WTC11 (cell line): ENCODE measurements at regions not wholly inside any gene's neighbourhood (a gene's known extent, or its start where the extent isn't known, plus 50 kb on each side); places are given as distances from the start of the nearest gene placed in this dataset.

Experiments
- ATAC-seq: fragments of 200-7000 bp; cut with Tn5 transposase; 2 replicates; pipeline ENCODE4 v1.10.0; 2021; ENCODE audit warnings: mild to moderate bottlenecking, moderate library complexity
- CTCF ChIA-PET: fragments of 300-600 bp; sonication (Branson Sonifier 250); formaldehyde crosslinking; loops from one replicate; lab custom pipeline; 2021; ENCODE audit warnings: antibody characterized with exemption; lab: Charles Lee
- POLR2A ChIA-PET: fragments of 350-600 bp; sonication (Branson Sonifier 250); formaldehyde crosslinking; loops from one replicate; lab custom pipeline; 2021; ENCODE audit warnings: antibody characterized with exemption; lab: Charles Lee
- DNase-seq: peaks from one replicate; pipeline ENCODE4 v3.0.0; 2021; ENCODE audit warnings: low spot score
- H3K27ac Mint-ChIP-seq: 2 replicates; pipeline ENCODE4 v1.8.0; 2021; ENCODE audit warnings: mixed read lengths
- H3K27me3 Mint-ChIP-seq: 2 replicates; pipeline ENCODE4 v1.8.0; 2021; ENCODE audit warnings: low read depth, mild to moderate bottlenecking, moderate library complexity, mixed read lengths
- H3K36me3 Mint-ChIP-seq: 2 replicates; pipeline ENCODE4 v1.8.0; 2021; ENCODE audit warnings: mixed read lengths
- H3K4me1 Mint-ChIP-seq: 2 replicates; pipeline ENCODE4 v1.8.0; 2022; ENCODE audit warnings: mixed read lengths
- H3K4me3 Mint-ChIP-seq: 2 replicates; pipeline ENCODE4 v1.8.0; 2021; ENCODE audit warnings: mild to moderate bottlenecking, moderate library complexity, mixed read lengths
- H3K9me3 Mint-ChIP-seq: 2 replicates; pipeline ENCODE4 v1.8.0; 2021; ENCODE audit warnings: mixed read lengths
- CREB1 ChIP-seq: sonication (generic); formaldehyde crosslinking; IDR thresholded peaks from 2 replicates; pipeline ENCODE4 v1.8.0; 2023; ENCODE audit warnings: mild to moderate bottlenecking, missing genetic modification reagents
- FOXJ3 ChIP-seq: sonication (generic); formaldehyde crosslinking; IDR thresholded peaks from 2 replicates; pipeline ENCODE4 v1.9.0; 2021; ENCODE audit warnings: missing genetic modification reagents, mild to moderate bottlenecking, borderline replicate concordance
- HMGA2 ChIP-seq: fragments of 250-450 bp; sonication (Bioruptor Pico); IDR thresholded peaks from 2 replicates; pipeline ENCODE4 v1.4.0; 2021; ENCODE audit warnings: mild to moderate bottlenecking, moderate library complexity
- KAT7 ChIP-seq: sonication (generic); formaldehyde crosslinking; IDR thresholded peaks from 2 replicates; pipeline ENCODE4 v1.8.1; 2023; ENCODE audit warnings: missing genetic modification reagents, mild to moderate bottlenecking, borderline replicate concordance
- TEAD4 ChIP-seq: sonication (generic); formaldehyde crosslinking; IDR thresholded peaks from 2 replicates; pipeline ENCODE4 v1.8.0; 2022; ENCODE audit warnings: mild to moderate bottlenecking, missing genetic modification reagents
- ZBTB21 ChIP-seq: sonication (generic); formaldehyde crosslinking; IDR thresholded peaks from 2 replicates; pipeline ENCODE4 v1.8.1; 2023; ENCODE audit warnings: mild to moderate bottlenecking, missing genetic modification reagents, borderline replicate concordance
- ZNF219 ChIP-seq: sonication (generic); formaldehyde crosslinking; IDR thresholded peaks from 2 replicates; pipeline ENCODE4 v1.8.0; 2023; ENCODE audit warnings: missing genetic modification reagents, mild to moderate bottlenecking, borderline replicate concordance
- ZNF232 ChIP-seq: sonication (generic); formaldehyde crosslinking; IDR thresholded peaks from 2 replicates; pipeline ENCODE4 v1.8.0; 2022; ENCODE audit warnings: mild to moderate bottlenecking, missing genetic modification reagents
- ZNF396 ChIP-seq: fragments of 250-450 bp; sonication (Bioruptor Pico); IDR thresholded peaks from 2 replicates; pipeline ENCODE4 v1.8.0; 2021; ENCODE audit warnings: mild to moderate bottlenecking, moderate library complexity, borderline replicate concordance
- ZNF423 ChIP-seq: fragments of 250-450 bp; sonication (Bioruptor Pico); IDR thresholded peaks from 2 replicates; pipeline ENCODE4 v2.1.2; 2022; ENCODE audit warnings: mild to moderate bottlenecking, moderate library complexity
- TF ChIP-seq, protein P1 (sequence below): sonication (generic); formaldehyde crosslinking; IDR thresholded peaks from 2 replicates; pipeline ENCODE4 v1.8.0; 2023; ENCODE audit warnings: missing genetic modification reagents, mild to moderate bottlenecking, borderline replicate concordance
- TF ChIP-seq, protein P2 (sequence below): fragments of 250-450 bp; sonication (Bioruptor Pico); conservative IDR thresholded peaks from 2 replicates; pipeline ENCODE4 v1.9.0; 2021; ENCODE audit warnings: mild to moderate bottlenecking
- TF ChIP-seq, protein P3 (sequence below): sonication (generic); formaldehyde crosslinking; IDR thresholded peaks from 2 replicates; pipeline ENCODE4 v1.8.1; 2023; ENCODE audit warnings: mild to moderate bottlenecking, moderate library complexity, missing genetic modification reagents
- TF ChIP-seq, protein P4 (sequence below): fragments of 250-450 bp; sonication (Bioruptor Pico); IDR thresholded peaks from 2 replicates; pipeline ENCODE4 v1.8.0; 2021; ENCODE audit warnings: mild to moderate bottlenecking
- TF ChIP-seq, protein P5 (sequence below): sonication (generic); formaldehyde crosslinking; IDR thresholded peaks from 2 replicates; pipeline ENCODE4 v1.8.1; 2022; ENCODE audit warnings: mild to moderate bottlenecking, moderate library complexity, missing genetic modification reagents
- TF ChIP-seq, protein P6 (sequence below): fragments of 250-450 bp; sonication (Bioruptor Pico); IDR thresholded peaks from 2 replicates; pipeline ENCODE4 v1.9.0; 2021; ENCODE audit warnings: mild to moderate bottlenecking, borderline replicate concordance
- TF ChIP-seq, protein P7 (sequence below): fragments of 250-450 bp; sonication (Bioruptor Pico); IDR thresholded peaks from 2 replicates; pipeline ENCODE4 v1.9.0; 2021; ENCODE audit warnings: mild to moderate bottlenecking

DNA sequence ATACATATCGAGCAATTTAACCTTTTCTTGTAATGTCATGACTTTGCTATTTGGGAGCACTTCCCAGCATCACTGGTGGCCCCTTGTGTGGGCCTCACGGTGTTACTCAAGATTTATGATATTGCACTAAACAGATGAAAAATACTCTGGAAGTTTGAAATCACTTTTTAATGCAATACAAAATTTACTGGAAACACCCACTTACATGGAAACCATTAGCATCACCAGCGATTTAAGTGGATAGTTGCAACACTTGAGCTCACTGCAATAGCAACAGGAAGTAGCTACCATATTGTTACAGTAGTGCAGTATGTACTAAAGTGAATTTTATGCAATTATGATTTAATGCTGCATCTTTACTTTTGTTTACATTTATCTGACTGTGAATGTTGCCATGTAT, 184.4 kb downstream of the MDFIC start (continued):
- TF ChIP-seq, protein P1, sequence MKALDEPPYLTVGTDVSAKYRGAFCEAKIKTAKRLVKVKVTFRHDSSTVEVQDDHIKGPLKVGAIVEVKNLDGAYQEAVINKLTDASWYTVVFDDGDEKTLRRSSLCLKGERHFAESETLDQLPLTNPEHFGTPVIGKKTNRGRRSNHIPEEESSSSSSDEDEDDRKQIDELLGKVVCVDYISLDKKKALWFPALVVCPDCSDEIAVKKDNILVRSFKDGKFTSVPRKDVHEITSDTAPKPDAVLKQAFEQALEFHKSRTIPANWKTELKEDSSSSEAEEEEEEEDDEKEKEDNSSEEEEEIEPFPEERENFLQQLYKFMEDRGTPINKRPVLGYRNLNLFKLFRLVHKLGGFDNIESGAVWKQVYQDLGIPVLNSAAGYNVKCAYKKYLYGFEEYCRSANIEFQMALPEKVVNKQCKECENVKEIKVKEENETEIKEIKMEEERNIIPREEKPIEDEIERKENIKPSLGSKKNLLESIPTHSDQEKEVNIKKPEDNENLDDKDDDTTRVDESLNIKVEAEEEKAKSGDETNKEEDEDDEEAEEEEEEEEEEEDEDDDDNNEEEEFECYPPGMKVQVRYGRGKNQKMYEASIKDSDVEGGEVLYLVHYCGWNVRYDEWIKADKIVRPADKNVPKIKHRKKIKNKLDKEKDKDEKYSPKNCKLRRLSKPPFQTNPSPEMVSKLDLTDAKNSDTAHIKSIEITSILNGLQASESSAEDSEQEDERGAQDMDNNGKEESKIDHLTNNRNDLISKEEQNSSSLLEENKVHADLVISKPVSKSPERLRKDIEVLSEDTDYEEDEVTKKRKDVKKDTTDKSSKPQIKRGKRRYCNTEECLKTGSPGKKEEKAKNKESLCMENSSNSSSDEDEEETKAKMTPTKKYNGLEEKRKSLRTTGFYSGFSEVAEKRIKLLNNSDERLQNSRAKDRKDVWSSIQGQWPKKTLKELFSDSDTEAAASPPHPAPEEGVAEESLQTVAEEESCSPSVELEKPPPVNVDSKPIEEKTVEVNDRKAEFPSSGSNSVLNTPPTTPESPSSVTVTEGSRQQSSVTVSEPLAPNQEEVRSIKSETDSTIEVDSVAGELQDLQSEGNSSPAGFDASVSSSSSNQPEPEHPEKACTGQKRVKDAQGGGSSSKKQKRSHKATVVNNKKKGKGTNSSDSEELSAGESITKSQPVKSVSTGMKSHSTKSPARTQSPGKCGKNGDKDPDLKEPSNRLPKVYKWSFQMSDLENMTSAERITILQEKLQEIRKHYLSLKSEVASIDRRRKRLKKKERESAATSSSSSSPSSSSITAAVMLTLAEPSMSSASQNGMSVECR (CRISPR knock-in tag), result no peak
- TF ChIP-seq ZNF232 (CRISPR knock-in tag) (no peak), ZNF219 (CRISPR knock-in tag) (no peak), ZNF423 (CRISPR knock-in tag) (no peak), ZNF396 (CRISPR knock-in tag) (no peak), KAT7 (no peak), TEAD4 (CRISPR knock-in tag) (no peak)
- TF ChIP-seq, protein P2, sequence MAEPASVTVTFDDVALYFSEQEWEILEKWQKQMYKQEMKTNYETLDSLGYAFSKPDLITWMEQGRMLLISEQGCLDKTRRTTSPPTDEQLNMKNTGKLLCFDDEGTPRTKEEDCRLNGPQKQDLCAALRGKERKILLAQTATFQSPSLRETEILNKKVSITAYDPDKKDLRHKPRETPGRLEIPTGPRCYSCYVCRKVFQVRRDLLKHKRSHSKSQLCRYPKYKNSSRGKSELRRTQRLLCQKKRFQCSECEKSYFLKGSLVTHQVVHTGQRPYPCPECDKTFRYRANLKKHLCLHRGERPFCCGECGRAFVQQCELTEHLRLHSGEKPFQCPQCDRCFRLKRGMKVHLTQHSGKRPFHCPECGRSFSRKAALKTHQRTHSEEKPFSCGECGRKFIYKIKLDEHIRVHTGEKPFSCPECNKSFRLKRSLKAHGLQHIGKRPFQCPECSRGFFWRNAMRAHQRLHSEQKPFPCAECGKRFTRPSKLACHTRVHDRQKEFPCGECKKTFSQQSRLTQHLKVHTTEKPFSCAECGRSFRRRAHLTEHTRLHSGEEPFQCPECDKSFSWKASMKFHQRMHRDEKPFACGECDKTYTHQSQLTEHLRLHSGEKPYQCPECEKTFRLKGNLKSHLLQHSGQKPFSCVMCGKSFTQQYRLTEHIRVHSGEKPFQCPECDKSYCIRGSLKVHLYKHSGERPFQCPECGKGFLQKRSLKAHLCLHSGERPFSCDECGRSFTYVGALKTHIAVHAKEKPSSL (CRISPR knock-in tag), result no peak
- TF ChIP-seq, protein P3, sequence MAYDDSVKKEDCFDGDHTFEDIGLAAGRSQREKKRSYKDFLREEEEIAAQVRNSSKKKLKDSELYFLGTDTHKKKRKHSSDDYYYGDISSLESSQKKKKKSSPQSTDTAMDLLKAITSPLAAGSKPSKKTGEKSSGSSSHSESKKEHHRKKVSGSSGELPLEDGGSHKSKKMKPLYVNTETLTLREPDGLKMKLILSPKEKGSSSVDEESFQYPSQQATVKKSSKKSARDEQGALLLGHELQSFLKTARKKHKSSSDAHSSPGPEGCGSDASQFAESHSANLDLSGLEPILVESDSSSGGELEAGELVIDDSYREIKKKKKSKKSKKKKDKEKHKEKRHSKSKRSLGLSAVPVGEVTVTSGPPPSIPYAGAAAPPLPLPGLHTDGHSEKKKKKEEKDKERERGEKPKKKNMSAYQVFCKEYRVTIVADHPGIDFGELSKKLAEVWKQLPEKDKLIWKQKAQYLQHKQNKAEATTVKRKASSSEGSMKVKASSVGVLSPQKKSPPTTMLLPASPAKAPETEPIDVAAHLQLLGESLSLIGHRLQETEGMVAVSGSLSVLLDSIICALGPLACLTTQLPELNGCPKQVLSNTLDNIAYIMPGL (CRISPR knock-in tag), result no peak
- TF ChIP-seq, all 79 proteins: peak for 0

DNA sequence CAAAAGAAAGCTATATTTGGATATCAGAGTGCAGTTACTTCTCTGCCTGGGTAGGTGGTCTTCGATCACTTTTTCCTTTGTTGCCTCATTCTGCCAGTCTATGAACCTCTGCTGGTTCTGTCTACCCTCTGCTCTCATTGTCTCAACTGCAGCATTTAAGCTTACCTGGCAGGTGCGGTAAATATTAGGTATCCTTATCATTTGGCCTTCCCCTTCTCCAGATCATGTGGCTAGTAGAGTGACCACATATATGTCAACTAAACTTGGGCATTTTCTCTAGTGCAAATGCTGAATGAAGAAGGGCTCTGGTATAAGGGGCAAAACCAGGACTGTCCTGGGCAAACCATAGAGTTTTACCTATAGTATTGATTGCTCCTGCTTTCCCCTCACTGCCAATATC, 180.8 kb downstream of the MDFIC start:
- Mint-ChIP-seq H3K4me1 (peaks cover 4% of the 10 kb centered on the region; the same call in 1 of the 2 replicates), H3K9me3 (no peaks in the 10 kb centered on the region), H3K36me3 (no peaks in the 10 kb centered on the region), H3K4me3 (no peak overlapping the region), H3K27me3 (no peaks in the 10 kb centered on the region), H3K27ac (no peak overlapping the region)
- no peak for ATAC-seq
- no peak for DNase-seq
- ChIA-PET POLR2A (no interaction called here), CTCF (no interaction called here)
- TF ChIP-seq, protein P4, sequence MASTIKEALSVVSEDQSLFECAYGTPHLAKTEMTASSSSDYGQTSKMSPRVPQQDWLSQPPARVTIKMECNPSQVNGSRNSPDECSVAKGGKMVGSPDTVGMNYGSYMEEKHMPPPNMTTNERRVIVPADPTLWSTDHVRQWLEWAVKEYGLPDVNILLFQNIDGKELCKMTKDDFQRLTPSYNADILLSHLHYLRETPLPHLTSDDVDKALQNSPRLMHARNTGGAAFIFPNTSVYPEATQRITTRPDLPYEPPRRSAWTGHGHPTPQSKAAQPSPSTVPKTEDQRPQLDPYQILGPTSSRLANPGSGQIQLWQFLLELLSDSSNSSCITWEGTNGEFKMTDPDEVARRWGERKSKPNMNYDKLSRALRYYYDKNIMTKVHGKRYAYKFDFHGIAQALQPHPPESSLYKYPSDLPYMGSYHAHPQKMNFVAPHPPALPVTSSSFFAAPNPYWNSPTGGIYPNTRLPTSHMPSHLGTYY (CRISPR knock-in tag), result no peak
- TF ChIP-seq CREB1 (CRISPR knock-in tag) (no peak), HMGA2 (CRISPR knock-in tag) (no peak), FOXJ3 (CRISPR knock-in tag) (no peak), ZBTB21 (CRISPR knock-in tag) (no peak)
- TF ChIP-seq, protein P5, sequence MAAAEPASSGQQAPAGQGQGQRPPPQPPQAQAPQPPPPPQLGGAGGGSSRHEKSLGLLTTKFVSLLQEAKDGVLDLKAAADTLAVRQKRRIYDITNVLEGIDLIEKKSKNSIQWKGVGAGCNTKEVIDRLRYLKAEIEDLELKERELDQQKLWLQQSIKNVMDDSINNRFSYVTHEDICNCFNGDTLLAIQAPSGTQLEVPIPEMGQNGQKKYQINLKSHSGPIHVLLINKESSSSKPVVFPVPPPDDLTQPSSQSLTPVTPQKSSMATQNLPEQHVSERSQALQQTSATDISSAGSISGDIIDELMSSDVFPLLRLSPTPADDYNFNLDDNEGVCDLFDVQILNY (CRISPR knock-in tag), result no peak
- TF ChIP-seq, protein P6, sequence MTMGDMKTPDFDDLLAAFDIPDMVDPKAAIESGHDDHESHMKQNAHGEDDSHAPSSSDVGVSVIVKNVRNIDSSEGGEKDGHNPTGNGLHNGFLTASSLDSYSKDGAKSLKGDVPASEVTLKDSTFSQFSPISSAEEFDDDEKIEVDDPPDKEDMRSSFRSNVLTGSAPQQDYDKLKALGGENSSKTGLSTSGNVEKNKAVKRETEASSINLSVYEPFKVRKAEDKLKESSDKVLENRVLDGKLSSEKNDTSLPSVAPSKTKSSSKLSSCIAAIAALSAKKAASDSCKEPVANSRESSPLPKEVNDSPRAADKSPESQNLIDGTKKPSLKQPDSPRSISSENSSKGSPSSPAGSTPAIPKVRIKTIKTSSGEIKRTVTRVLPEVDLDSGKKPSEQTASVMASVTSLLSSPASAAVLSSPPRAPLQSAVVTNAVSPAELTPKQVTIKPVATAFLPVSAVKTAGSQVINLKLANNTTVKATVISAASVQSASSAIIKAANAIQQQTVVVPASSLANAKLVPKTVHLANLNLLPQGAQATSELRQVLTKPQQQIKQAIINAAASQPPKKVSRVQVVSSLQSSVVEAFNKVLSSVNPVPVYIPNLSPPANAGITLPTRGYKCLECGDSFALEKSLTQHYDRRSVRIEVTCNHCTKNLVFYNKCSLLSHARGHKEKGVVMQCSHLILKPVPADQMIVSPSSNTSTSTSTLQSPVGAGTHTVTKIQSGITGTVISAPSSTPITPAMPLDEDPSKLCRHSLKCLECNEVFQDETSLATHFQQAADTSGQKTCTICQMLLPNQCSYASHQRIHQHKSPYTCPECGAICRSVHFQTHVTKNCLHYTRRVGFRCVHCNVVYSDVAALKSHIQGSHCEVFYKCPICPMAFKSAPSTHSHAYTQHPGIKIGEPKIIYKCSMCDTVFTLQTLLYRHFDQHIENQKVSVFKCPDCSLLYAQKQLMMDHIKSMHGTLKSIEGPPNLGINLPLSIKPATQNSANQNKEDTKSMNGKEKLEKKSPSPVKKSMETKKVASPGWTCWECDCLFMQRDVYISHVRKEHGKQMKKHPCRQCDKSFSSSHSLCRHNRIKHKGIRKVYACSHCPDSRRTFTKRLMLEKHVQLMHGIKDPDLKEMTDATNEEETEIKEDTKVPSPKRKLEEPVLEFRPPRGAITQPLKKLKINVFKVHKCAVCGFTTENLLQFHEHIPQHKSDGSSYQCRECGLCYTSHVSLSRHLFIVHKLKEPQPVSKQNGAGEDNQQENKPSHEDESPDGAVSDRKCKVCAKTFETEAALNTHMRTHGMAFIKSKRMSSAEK, result no peak
- TF ChIP-seq, protein P7, sequence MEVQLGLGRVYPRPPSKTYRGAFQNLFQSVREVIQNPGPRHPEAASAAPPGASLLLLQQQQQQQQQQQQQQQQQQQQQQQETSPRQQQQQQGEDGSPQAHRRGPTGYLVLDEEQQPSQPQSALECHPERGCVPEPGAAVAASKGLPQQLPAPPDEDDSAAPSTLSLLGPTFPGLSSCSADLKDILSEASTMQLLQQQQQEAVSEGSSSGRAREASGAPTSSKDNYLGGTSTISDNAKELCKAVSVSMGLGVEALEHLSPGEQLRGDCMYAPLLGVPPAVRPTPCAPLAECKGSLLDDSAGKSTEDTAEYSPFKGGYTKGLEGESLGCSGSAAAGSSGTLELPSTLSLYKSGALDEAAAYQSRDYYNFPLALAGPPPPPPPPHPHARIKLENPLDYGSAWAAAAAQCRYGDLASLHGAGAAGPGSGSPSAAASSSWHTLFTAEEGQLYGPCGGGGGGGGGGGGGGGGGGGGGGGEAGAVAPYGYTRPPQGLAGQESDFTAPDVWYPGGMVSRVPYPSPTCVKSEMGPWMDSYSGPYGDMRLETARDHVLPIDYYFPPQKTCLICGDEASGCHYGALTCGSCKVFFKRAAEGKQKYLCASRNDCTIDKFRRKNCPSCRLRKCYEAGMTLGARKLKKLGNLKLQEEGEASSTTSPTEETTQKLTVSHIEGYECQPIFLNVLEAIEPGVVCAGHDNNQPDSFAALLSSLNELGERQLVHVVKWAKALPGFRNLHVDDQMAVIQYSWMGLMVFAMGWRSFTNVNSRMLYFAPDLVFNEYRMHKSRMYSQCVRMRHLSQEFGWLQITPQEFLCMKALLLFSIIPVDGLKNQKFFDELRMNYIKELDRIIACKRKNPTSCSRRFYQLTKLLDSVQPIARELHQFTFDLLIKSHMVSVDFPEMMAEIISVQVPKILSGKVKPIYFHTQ (CRISPR knock-in tag), result no peak
